ENCODE measurements at regions not wholly inside any gene's neighbourhood (a gene's known extent, or its start where the extent isn't known, plus 50 kb on each side); places are given as distances from the start of the nearest gene placed in this dataset.
A peak's percentile ranks its signal among the peaks of the same experiment; 100 is the strongest.
"Not testable (repeated sequence)": the region's sequence is repeated elsewhere in the genome, so short reads cannot be mapped to it uniquely, and the experiment has no call there.

DNA sequence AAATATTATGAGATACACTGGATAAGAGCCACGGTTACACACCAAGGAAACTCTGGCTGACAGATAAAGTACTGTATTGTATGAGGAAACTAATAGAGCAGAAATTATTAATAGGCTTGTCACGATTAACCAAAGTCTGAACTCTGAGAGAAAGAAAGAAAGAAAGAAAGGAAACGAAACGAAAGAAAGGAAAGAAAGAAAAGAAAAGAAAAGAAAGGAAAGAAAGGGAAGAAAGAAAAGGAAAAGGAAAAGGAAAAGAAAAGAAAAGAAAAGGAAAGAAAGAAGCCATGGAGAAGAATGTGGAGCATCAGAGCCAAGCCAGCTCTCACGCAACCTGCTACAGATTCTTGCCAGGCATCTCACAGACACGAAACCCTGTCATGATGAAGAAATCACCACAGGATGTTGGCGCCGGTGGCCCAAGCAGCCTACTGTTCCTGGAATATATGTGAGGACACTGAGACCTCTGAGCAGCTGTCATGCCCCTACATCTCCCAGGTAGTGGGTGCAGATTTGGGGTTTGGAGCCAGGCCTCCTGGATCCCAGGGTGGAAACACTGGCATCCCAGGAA is 187.4 kb upstream of the LRRC61 start:
- not testable (repeated sequence) for H3K4me1 ChIP-seq (ENCODE audit: control insufficient read depth in 4 of 4, insufficient read depth in 4 of 4, low read length in 3 of 4); H3K27me3 ChIP-seq (ENCODE audit: control insufficient read depth in 4 of 4, insufficient read depth in 4 of 4, low read length in 3 of 4); DNase-seq (ENCODE audit: low spot score); H3K9ac ChIP-seq (ENCODE audit: low read depth in 1 of 2, low read length in 2 of 2); H3K36me3 ChIP-seq (ENCODE audit: control insufficient read depth in 4 of 4, insufficient read depth in 3 of 4, low read depth in 1 of 4, low read length in 3 of 4); H3K9me3 ChIP-seq (ENCODE audit: control insufficient read depth in 4 of 4, low read length in 3 of 4); H3K4me3 ChIP-seq (ENCODE audit: low read depth in 1 of 3, low read length in 3 of 3); H3K27ac ChIP-seq (ENCODE audit: low read depth in 1 of 2, low read length in 2 of 2)
- WGBS, result 84% methylated on average over 8 of the region's 8 CpGs

DNA sequence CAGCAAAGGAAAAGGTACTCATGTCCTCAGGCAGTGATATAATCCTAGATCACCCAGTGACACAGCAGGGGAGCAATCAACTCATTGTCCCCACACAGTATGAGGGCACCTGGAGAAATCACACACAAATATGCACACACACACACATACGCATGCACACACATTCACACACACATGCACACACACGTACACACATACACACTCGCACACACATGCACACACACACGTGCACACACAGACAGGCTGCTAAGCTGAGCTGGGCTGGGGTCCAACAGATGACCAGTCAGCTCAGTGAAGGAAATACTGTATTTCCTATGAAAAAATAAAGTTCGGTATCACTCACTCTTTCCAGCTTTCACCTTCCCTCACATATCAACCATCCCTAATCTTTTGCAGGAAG is 183.3 kb upstream of the LRRC61 start:
- WGBS, result 91% methylated on average over 5 of the region's 5 CpGs
- not testable (repeated sequence) for H3K36me3 ChIP-seq (ENCODE audit: control insufficient read depth in 4 of 4, insufficient read depth in 3 of 4, low read depth in 1 of 4, low read length in 3 of 4); H3K9ac ChIP-seq (ENCODE audit: low read depth in 1 of 2, low read length in 2 of 2); H3K27ac ChIP-seq (ENCODE audit: low read depth in 1 of 2, low read length in 2 of 2); H3K9me3 ChIP-seq (ENCODE audit: control insufficient read depth in 4 of 4, low read length in 3 of 4); H3K4me3 ChIP-seq (ENCODE audit: low read depth in 1 of 3, low read length in 3 of 3); DNase-seq (ENCODE audit: low spot score); H3K27me3 ChIP-seq (ENCODE audit: control insufficient read depth in 4 of 4, insufficient read depth in 4 of 4, low read length in 3 of 4); H3K4me1 ChIP-seq (ENCODE audit: control insufficient read depth in 4 of 4, insufficient read depth in 4 of 4, low read length in 3 of 4)

DNA sequence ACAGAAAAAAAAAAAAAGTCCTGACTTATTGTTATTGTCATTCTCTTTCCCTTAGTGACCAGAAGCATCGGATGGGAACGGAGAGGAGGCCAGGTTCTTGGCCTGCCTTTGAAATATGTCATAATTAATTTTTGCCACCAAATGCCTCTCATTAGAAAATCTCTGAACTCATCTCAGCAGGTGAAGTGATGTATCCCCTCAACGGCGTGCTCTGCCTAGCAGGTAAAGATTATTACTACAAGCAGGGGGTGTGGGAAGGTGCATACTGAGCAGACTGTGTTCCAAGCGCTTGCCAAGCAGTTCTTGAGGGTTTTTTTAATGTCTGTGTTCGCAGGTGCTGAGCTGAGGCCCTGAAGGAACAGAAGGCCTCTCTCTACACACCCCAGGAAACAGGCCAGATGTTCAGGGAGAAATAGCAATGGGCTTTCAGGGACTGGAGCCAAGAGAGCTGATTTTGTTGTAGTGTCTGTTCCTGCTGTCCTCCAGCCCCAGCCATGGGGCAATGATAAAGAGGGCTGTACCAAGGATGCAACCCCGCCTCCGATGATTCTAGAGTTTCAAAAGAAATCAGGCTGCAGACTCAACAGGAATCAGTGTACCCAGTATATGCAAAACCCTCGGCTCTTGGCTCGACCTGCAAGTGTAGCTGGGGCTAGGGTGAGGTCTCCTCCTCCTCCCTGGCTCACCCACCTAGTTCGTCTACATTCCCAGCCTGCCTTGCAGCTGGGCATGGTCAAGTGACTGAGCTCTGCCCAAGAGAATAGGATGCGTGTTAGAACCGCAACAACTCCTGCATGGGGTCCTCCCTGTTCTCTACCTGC is 181.4 kb upstream of the LRRC61 start:
- not testable (repeated sequence) for H3K27ac ChIP-seq (ENCODE audit: low read depth in 1 of 2, low read length in 2 of 2); H3K27me3 ChIP-seq (ENCODE audit: control insufficient read depth in 4 of 4, insufficient read depth in 4 of 4, low read length in 3 of 4); H3K4me3 ChIP-seq (ENCODE audit: low read depth in 1 of 3, low read length in 3 of 3); H3K9ac ChIP-seq (ENCODE audit: low read depth in 1 of 2, low read length in 2 of 2); H3K9me3 ChIP-seq (ENCODE audit: control insufficient read depth in 4 of 4, low read length in 3 of 4); DNase-seq (ENCODE audit: low spot score); H3K4me1 ChIP-seq (ENCODE audit: control insufficient read depth in 4 of 4, insufficient read depth in 4 of 4, low read length in 3 of 4); H3K36me3 ChIP-seq (ENCODE audit: control insufficient read depth in 4 of 4, insufficient read depth in 3 of 4, low read depth in 1 of 4, low read length in 3 of 4)
- WGBS, result 85% methylated on average over 12 of the region's 13 CpGs

DNA sequence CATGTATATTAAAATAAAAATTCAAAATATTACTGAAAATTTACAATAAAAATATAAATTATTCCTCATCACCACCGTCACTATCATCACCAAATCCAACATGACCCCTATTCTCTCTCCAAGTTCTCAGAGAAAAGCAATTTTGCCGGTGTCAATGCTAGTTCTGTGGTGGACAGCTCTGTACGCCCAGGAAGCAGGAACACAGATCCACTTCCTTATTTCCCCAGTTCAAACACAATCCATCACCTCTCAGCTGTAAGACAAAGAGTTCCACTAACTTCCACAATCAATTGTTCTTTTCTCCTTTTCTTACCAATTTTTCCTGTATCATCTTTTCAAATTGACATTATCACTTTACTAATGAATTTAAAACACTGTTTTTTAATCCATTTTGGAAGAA is 177.0 kb upstream of the LRRC61 start:
- H3K9me3 ChIP-seq (ENCODE audit: control insufficient read depth in 4 of 4, low read length in 3 of 4); H3K4me3 ChIP-seq (ENCODE audit: low read depth in 1 of 3, low read length in 3 of 3); H3K27me3 ChIP-seq (ENCODE audit: control insufficient read depth in 4 of 4, insufficient read depth in 4 of 4, low read length in 3 of 4); H3K9ac ChIP-seq (ENCODE audit: low read depth in 1 of 2, low read length in 2 of 2); H3K27ac ChIP-seq (ENCODE audit: low read depth in 1 of 2, low read length in 2 of 2); H3K4me1 ChIP-seq (ENCODE audit: control insufficient read depth in 4 of 4, insufficient read depth in 4 of 4, low read length in 3 of 4); DNase-seq (ENCODE audit: low spot score); H3K36me3 ChIP-seq (ENCODE audit: control insufficient read depth in 4 of 4, insufficient read depth in 3 of 4, low read depth in 1 of 4, low read length in 3 of 4): not testable (repeated sequence)
- WGBS, result 78% methylated on average over 3 of the region's 3 CpGs

DNA sequence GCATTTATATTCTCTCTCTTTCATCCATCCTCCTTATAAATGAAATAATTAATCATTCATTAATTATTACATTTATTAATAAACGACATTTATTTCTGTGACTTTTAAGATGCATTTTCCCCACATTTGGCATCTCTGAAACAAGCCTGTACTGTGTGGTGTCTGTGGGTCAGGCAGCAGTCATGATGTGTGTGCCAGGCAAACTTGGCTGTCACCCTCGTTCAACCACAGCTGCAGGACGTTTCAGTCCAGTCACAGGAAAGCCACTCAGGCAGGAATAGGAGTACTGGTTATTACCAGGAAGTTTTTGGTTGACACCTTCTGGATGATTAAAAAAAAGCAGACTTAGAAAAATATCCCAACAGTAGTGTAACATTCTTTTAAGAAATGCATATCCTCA is 175.6 kb upstream of the LRRC61 start:
- H3K4me1 ChIP-seq (ENCODE audit: control insufficient read depth in 4 of 4, insufficient read depth in 4 of 4, low read length in 3 of 4); H3K9ac ChIP-seq (ENCODE audit: low read depth in 1 of 2, low read length in 2 of 2); H3K4me3 ChIP-seq (ENCODE audit: low read depth in 1 of 3, low read length in 3 of 3); H3K27me3 ChIP-seq (ENCODE audit: control insufficient read depth in 4 of 4, insufficient read depth in 4 of 4, low read length in 3 of 4); H3K9me3 ChIP-seq (ENCODE audit: control insufficient read depth in 4 of 4, low read length in 3 of 4); DNase-seq (ENCODE audit: low spot score); H3K27ac ChIP-seq (ENCODE audit: low read depth in 1 of 2, low read length in 2 of 2); H3K36me3 ChIP-seq (ENCODE audit: control insufficient read depth in 4 of 4, insufficient read depth in 3 of 4, low read depth in 1 of 4, low read length in 3 of 4): not testable (repeated sequence)
- WGBS, result 57% methylated on average over 3 of the region's 3 CpGs

DNA sequence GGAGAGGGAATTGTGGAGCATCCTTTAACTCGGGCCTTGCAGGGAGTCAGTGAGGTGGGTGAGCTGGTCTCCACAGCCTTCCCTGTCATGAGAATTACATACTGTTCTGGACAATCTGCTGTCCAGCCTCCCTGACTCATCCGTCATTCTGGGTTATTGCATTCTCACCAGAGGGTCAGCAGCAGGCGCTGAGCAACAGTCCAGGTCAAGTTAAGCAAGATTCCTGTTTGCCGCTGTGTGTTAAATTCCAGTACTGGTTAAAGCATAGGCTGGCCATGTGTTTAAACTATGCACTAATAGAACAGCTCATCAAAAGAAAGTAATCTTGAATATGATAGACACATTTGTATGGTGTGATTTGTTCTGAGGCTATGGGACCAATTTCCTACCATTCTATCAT is 167.1 kb upstream of the LRRC61 start:
- peak in 1 of 2 donors; percentile 38 for TF ChIP-seq HNF4A (conservative IDR thresholded peaks at IDR 0.05)
- DNase-seq (ENCODE audit: low spot score); H3K9ac ChIP-seq (ENCODE audit: low read depth in 1 of 2, low read length in 2 of 2); H3K9me3 ChIP-seq (ENCODE audit: control insufficient read depth in 4 of 4, low read length in 3 of 4); H3K4me3 ChIP-seq (ENCODE audit: low read depth in 1 of 3, low read length in 3 of 3); H3K27ac ChIP-seq (ENCODE audit: low read depth in 1 of 2, low read length in 2 of 2); H3K4me1 ChIP-seq (ENCODE audit: control insufficient read depth in 4 of 4, insufficient read depth in 4 of 4, low read length in 3 of 4); H3K27me3 ChIP-seq (ENCODE audit: control insufficient read depth in 4 of 4, insufficient read depth in 4 of 4, low read length in 3 of 4); H3K36me3 ChIP-seq (ENCODE audit: control insufficient read depth in 4 of 4, insufficient read depth in 3 of 4, low read depth in 1 of 4, low read length in 3 of 4): not testable (repeated sequence)
- WGBS, result 73% methylated on average over 4 of the region's 4 CpGs

DNA sequence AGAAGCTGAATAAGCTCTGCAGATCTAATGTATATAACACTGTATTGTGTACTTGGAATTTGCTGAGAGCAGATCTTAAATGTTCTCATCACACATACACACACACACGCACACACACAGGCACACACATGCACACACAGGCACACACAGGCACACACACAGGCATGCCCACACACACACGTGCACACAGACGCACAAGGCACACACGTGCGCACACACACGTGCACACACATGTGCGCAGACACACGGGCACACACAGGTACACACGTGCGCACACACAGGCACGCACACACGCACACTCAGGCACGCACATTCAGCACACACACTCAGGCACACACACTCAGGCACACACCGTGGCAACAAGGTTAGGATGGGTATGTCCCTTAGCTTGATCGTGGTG is 164.5 kb upstream of the LRRC61 start:
- H3K9me3 ChIP-seq (ENCODE audit: control insufficient read depth in 4 of 4, low read length in 3 of 4); H3K27me3 ChIP-seq (ENCODE audit: control insufficient read depth in 4 of 4, insufficient read depth in 4 of 4, low read length in 3 of 4); H3K9ac ChIP-seq (ENCODE audit: low read depth in 1 of 2, low read length in 2 of 2); H3K36me3 ChIP-seq (ENCODE audit: control insufficient read depth in 4 of 4, insufficient read depth in 3 of 4, low read depth in 1 of 4, low read length in 3 of 4); H3K4me1 ChIP-seq (ENCODE audit: control insufficient read depth in 4 of 4, insufficient read depth in 4 of 4, low read length in 3 of 4); H3K4me3 ChIP-seq (ENCODE audit: low read depth in 1 of 3, low read length in 3 of 3); H3K27ac ChIP-seq (ENCODE audit: low read depth in 1 of 2, low read length in 2 of 2); DNase-seq (ENCODE audit: low spot score): not testable (repeated sequence)
- WGBS, result 87% methylated on average over 15 of the region's 15 CpGs

DNA sequence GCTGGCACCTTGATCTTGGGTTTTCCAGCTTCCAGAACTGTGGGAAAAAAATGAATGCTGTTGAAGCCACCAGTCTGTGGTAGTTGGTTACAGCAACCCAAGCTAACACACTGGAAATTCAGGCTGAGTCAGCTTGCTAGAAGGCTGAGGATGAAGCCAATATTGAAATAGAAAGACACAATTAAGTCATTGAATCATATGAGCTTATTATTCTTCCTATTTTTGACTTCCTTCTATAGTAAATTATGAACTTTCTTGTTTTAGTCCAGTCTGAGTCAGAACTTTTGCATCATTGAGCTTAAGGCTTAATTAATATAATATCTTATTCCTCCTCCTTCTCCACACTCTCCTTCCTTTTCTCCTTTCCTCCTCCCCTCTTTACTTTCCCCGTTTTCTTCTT is 153.6 kb upstream of the LRRC61 start:
- H3K4me1 ChIP-seq (ENCODE audit: control insufficient read depth in 4 of 4, insufficient read depth in 4 of 4, low read length in 3 of 4); H3K27ac ChIP-seq (ENCODE audit: low read depth in 1 of 2, low read length in 2 of 2); H3K9ac ChIP-seq (ENCODE audit: low read depth in 1 of 2, low read length in 2 of 2); H3K9me3 ChIP-seq (ENCODE audit: control insufficient read depth in 4 of 4, low read length in 3 of 4); H3K27me3 ChIP-seq (ENCODE audit: control insufficient read depth in 4 of 4, insufficient read depth in 4 of 4, low read length in 3 of 4); H3K36me3 ChIP-seq (ENCODE audit: control insufficient read depth in 4 of 4, insufficient read depth in 3 of 4, low read depth in 1 of 4, low read length in 3 of 4); H3K4me3 ChIP-seq (ENCODE audit: low read depth in 1 of 3, low read length in 3 of 3); DNase-seq (ENCODE audit: low spot score): not testable (repeated sequence)
- WGBS, result 82% methylated on average over 1 of the region's 1 CpG

Measured in liver (tissue), 7 donors.